HG03064 (cell line): ENCODE measurements at regions not wholly inside any gene's neighbourhood (a gene's known extent, or its start where the extent isn't known, plus 50 kb on each side); places are given as distances from the start of the nearest gene placed in this dataset.

ENCODE experiments used
- ATAC-seq: cut with Tn5 transposase; IDR thresholded peaks from one replicate; pipeline ENCODE4 v1.9.1; 2021; ENCODE audit warnings: low read depth; ENCODE audit not compliant: unreplicated experiment

- ATAC-seq = no peak
Measured at GRCh38 chr13:70432276-70432805, 324.1 kb upstream of the KLHL1 start.

GRCh38 chr13:70430256-70430655 is 322.0 kb upstream of the KLHL1 start:
- no peak for ATAC-seq

DNA sequence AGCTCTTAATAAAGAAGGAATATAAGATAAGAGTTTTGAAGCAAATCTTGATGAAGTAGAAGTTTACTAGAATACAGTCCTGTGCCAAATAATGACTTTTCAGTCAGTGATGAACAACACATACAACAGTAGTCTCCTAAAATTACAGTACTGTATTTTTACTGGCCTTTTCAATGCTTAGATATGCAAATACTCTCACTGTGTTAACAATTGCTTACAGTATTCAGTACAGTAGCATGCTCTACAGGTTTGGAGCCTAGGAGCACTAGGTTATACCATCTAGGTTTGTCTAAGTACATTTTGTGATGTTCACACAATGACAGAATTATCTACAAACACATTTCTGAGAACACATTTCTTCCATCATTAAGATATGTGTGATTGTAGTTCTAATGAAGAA is 316.7 kb upstream of the KLHL1 start:
- no peak for ATAC-seq

- no peak for ATAC-seq
Measured at GRCh38 chr13:70424428-70424827, 316.2 kb upstream of the KLHL1 start.

DNA sequence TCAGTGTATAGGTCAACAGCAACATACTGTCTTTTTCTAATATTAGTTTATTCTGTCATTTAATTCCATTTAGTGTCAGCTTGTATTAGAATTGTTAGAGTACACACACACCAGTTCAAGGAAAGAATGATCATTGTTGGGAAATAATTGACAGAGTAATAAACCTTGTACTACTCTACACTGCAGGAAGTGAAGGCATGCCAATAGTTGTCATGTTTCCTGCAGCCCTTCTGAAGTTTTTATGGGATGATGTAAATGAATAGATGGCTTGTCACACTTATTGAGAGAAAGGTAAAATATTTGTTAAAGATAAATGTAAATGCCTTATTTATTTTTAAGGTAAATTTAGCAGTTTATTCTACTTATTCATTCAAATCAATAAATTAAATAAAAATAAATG is 306.9 kb upstream of the KLHL1 start:
- no peak for ATAC-seq

GRCh38 chr13:70408865-70409264 is 300.6 kb upstream of the KLHL1 start:
- ATAC-seq = no peak

DNA sequence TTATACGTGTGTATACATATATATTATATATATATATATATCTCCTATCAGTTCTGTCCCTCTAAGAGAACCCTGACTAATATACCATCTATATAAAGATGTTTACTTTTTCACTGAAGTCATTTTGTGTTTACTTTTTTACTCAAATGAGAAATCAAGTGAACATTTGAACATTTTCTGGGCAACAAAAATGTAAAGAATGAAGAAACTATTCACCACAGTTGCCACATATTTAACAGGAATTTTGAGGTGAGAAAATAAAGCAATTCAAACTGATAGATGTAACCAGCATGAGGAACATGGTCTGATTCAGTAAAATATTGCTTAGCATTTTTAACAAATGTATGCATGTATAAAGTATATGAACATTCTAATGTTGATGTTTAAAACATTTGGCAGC is 299.2 kb upstream of the KLHL1 start:
- no peak for ATAC-seq

DNA sequence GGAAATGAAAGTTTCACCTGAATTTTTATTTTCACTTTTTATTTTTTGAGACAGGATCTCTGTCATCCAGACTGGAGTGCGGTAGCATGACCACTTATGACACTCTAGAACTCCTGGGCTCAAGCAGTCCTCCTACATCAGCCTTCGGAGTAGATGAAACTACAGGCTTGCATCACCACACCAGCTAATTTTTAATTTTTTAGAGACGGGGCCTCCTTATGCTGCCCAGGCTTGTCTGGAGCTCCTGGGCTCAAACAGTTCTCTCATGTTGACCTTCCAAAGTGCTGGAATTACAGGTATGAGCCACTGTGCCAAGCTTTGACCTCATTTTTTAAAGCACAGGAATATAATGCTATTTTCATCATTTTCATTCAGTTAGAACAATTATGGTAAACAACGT is 297.0 kb upstream of the KLHL1 start:
- no peak for ATAC-seq

- no peak for ATAC-seq
Measured at GRCh38 chr13:70394031-70394548, 285.8 kb upstream of the KLHL1 start.

DNA sequence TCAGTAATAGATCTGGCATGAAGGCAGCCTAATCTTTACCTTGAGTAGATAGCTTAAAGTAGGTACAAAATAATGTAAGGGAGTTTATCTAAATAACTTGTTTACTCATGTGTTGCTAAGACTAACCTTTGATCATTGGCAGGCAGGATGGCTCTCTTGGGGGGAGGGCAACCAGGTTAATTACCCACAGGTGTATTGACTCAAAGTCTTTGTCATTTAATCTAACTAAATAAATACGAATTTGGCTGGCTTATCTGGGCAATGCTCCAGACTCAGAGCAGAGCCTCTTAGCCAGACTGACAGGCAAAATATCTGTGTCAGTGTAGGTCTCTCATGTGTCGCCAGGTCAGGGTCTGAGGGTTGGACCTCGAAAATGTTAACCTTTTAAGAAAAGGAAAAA is 283.4 kb upstream of the KLHL1 start:
- no peak for ATAC-seq

GRCh38 chr13:70390968-70391367 is 282.7 kb upstream of the KLHL1 start:
- ATAC-seq = no peak

DNA sequence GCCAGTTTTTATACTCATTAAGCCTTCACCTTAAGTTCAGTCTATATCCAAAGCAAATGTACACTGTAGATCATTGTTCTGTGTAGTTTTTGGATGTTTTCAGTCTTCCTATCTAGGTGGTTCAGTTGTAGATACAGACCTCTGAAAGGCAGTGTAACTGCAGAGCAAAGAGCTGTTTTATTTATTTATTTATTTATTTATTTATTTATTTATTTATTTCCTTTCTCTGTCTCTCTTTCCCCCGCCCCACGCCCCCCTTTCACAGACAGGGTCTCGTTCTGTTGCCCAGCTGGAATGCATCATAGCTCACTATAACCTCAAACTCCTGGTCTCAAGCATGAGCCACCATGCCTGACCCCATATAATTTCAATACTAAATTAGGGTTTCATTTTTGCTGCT is 281.8 kb upstream of the KLHL1 start:
- no peak for ATAC-seq

- ATAC-seq = no peak
Measured at GRCh38 chr13:70388935-70389334, 280.7 kb upstream of the KLHL1 start.

DNA sequence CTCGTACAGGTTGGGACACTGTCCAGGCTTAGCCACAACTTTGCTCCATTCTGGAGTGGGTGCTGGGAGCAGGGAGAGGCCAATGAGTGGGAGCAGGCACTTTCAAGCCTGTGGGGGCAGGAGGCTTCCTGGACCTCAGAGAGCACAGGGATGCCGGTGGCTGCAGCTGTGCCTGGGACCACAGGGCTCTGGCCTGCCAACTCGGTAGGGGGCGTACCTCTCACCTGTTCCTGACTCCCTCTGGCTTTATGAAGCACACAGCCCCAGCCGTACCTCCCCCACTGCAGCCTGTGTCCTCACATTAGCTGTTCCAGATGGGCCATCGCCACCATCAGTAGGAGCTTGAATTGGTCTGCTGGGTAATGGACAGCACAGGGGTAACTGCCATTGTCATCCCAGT is 278.7 kb upstream of the KLHL1 start:
- ATAC-seq = no peak

DNA sequence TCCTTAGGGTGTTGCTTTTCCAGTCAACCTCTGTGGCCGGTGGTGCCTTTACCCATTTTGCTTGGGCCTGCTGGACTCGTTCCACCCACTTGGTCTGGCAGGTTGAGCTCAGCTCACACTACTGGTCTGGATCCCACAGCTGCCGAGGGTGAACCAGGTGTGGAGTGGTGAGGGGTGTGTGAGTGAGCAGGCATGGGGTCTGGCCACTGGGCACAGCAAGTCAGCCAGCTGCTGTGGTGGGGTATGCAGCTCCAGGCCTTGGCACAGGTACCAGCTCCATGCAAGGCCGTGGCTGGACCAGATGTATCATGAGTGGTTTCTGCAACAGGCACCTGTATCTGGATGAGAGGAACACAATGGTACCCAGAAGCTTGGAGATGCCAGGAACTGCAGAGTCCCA is 277.6 kb upstream of the KLHL1 start:
- ATAC-seq = no peak

DNA sequence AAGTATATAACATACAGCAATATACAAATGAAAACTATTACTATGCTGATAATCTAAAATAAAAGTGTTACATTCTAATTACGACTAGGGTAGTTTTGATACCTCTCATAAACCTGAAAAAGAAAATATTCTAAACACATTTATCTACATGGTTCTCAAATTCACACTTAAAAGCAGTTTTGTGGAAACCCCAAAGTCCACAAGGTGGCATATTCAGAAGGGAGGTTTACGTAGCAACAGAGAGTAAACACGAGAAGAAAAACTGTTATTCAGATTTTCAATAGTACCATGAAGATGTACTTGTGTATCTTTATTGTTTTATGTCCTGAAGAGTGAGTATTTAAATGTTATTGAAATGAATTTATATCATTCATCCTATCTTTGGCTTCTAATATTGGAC is 275.9 kb upstream of the KLHL1 start:
- no peak for ATAC-seq

DNA sequence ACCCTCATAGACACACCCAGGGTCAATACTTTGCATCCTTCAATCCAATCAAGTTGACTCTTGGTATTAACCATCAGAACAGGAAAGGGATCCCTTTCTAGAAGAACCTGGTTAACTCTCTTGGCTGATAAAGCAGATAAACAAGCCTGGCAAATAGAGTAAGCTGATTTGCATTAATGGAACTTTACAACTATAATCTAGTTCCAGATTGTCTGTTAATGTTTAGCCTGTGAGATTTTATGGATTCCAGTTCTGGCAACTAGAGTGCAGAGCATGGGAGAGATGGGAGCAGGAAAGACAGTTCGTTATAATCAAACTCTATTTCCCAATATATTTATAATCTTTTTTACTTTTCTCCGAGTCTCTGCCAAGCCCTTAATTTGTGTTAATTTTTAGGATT is 272.6 kb upstream of the KLHL1 start:
- no peak for ATAC-seq

DNA sequence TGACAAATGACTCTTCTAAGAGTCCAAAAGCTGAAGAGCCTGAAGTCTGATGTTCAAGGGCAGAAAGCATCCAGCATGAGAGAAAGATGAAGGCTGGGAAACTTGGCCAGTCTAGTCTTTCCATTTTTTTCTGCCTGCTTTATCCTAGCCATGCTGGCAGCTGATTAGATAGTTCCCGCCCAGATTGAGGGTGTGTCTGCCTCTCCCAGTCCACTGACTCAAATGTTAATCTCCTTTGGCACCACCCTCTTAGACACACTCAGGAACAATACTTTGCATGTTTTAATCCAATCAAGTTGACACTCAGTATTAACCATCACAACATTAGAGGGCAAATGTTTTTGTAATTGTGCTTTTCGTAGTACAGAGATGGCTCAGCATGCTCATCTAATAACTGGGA is 267.5 kb upstream of the KLHL1 start:
- ATAC-seq = no peak

DNA sequence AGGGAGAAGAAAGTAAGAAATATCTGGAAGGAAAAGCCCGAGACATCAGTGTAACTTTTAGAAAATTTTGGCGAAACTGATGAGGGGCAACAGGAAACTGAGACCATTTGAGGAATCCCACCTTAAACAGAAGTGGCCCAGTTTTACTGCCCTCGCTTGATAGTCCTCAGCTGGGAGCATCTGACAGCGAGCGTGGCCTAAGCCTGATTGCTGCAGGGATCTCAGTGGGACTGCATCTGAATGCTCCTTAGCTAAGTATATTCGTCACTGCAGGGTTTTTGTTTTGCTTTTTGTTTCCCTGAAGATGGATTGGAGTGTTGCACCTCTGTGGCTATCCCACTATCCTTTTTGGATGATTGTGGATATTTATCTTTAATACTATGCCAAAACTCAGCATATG is 262.7 kb upstream of the KLHL1 start:
- ATAC-seq = no peak

DNA sequence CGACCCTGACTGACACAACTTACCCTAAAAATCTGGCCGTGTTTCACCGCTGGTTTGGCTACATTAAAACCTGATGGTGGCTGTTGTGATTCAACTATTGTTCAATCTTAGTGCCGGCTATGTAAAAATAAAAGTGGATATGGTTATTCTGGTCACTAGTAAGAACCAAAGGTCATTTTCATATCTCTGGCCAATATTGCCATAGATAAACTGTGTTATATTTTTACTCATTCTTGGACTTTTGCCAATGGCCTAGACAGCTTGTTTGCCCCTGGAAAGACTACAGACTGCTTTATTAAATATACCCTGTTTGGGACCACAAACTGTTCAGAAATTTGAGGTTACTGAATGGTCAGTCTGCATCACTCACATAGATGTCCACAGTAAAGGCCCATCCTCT is 258.5 kb upstream of the KLHL1 start:
- ATAC-seq = no peak

DNA sequence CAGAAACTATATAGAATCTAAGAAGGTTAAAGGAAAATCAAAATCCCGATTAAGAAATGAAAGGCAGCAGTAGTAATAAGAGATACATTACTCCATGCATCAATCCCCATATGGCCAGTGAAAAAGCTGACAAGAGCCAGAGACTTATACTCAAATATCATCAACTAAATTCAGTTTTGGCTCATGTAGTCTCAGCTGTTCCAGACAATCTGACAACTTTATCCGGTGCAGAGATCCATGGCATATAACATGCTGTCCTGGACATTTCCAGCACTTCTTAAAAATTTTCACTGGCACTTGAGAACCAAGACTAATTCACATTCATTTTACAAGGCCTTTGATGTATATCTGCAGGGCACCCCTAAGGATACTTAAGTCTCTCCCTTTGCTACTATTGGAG is 255.7 kb upstream of the KLHL1 start:
- ATAC-seq = no peak

- ATAC-seq = no peak
Measured at GRCh38 chr13:70362820-70363570, 254.7 kb upstream of the KLHL1 start.

GRCh38 chr13:70357031-70357430 is 248.8 kb upstream of the KLHL1 start:
- ATAC-seq = no peak
